Trophoblast cell (in vitro differentiated cells and primary cell): ENCODE measurements at regions not wholly inside any gene's neighbourhood (a gene's known extent, or its start where the extent isn't known, plus 50 kb on each side); places are given as distances from the start of the nearest gene placed in this dataset.
"Not testable (repeated sequence)": the region's sequence is repeated elsewhere in the genome, so short reads cannot be mapped to it uniquely, and the experiment has no call there.

ENCODE experiments used
- DNase-seq, 2 donors: peaks; one replicate each; pipeline ENCODE4 v3.0.0-alpha.2; 2016
- H2AFZ ChIP-seq: 2 replicates; pipeline ENCODE4 v1.6.1; 2013; ENCODE audit warnings: low read length, moderate library complexity, mild to moderate bottlenecking; ENCODE audit not compliant: insufficient read depth, poor library complexity
- H2AK5ac ChIP-seq: 2 replicates; pipeline ENCODE4 v1.6.1; 2013; ENCODE audit warnings: mild to moderate bottlenecking, low read length
- H2BK120ac ChIP-seq: 2 replicates; pipeline ENCODE4 v1.6.1; 2013; ENCODE audit warnings: low read length, mild to moderate bottlenecking, moderate library complexity; ENCODE audit not compliant: insufficient read depth, poor library complexity
- H2BK12ac ChIP-seq: 2 replicates; pipeline ENCODE4 v1.6.1; 2013; ENCODE audit warnings: mild to moderate bottlenecking, low read length, moderate library complexity
- H2BK5ac ChIP-seq: 2 replicates; pipeline ENCODE4 v1.6.1; 2013; ENCODE audit warnings: low read length, low read depth, moderate library complexity, mild to moderate bottlenecking; ENCODE audit not compliant: poor library complexity
- H3K14ac ChIP-seq: 2 replicates; pipeline ENCODE4 v1.6.1; 2013; ENCODE audit warnings: mild to moderate bottlenecking, low read length
- H3K18ac ChIP-seq: 2 replicates; pipeline ENCODE4 v1.6.1; 2013; ENCODE audit warnings: mild to moderate bottlenecking, low read length
- H3K23ac ChIP-seq: 2 replicates; pipeline ENCODE4 v1.6.1; 2013; ENCODE audit warnings: low read length
- H3K27ac ChIP-seq: 2 replicates; pipeline ENCODE4 v1.5.1; 2013; ENCODE audit warnings: low read depth, mild to moderate bottlenecking, inconsistent platforms, low read length, moderate library complexity
- H3K27me3 ChIP-seq: 2 replicates; pipeline ENCODE4 v1.6.1; 2013; ENCODE audit warnings: inconsistent platforms, mild to moderate bottlenecking, low read length, moderate library complexity; ENCODE audit not compliant: insufficient read depth
- H3K36me3 ChIP-seq, 2 experiments: 1 replicate in 1 of 2; 2 replicates in 1 of 2; pipeline ENCODE4 v1.6.1; 2013; ENCODE audit warnings: low read length in 2 of 2, mild to moderate bottlenecking in 2 of 2, moderate library complexity in 1 of 2; ENCODE audit not compliant: insufficient read depth in 2 of 2, control insufficient read depth in 1 of 2
- H3K4ac ChIP-seq: 2 replicates; pipeline ENCODE4 v1.6.1; 2013; ENCODE audit warnings: low read depth, mild to moderate bottlenecking, low read length, moderate library complexity
- H3K4me1 ChIP-seq, 2 experiments: 1 replicate in 1 of 2; 2 replicates in 1 of 2; pipeline ENCODE4 v1.6.1; 2013; ENCODE audit warnings: low read length in 2 of 2, mild to moderate bottlenecking in 2 of 2, moderate library complexity in 1 of 2; ENCODE audit not compliant: insufficient read depth in 2 of 2, control insufficient read depth in 1 of 2
- H3K4me2 ChIP-seq: 2 replicates; pipeline ENCODE4 v1.6.1; 2013; ENCODE audit warnings: inconsistent platforms, mild to moderate bottlenecking, low read length, moderate library complexity
- H3K4me3 ChIP-seq: 2 replicates; pipeline ENCODE4 v1.5.1; 2013; ENCODE audit warnings: mild to moderate bottlenecking, low read depth, low read length, inconsistent platforms
- H3K79me1 ChIP-seq: one replicate; pipeline ENCODE4 v1.6.1; 2013; ENCODE audit warnings: low read length
- H3K79me2 ChIP-seq: 2 replicates; pipeline ENCODE4 v1.6.1; 2013; ENCODE audit warnings: low read length, mild to moderate bottlenecking; ENCODE audit not compliant: control insufficient read depth, insufficient read depth, poor library complexity
- H3K9ac ChIP-seq: 2 replicates; pipeline ENCODE4 v1.6.1; 2013; ENCODE audit warnings: mild to moderate bottlenecking, low read length
- H3K9me3 ChIP-seq: 2 replicates; pipeline ENCODE4 v1.6.1; 2013; ENCODE audit warnings: low read depth, mild to moderate bottlenecking, control low read depth, inconsistent platforms, low read length; ENCODE audit not compliant: insufficient read depth
- H4K12ac ChIP-seq: 2 replicates; pipeline ENCODE4 v1.6.1; 2013; ENCODE audit warnings: low read depth, mild to moderate bottlenecking, low read length, moderate library complexity
- H4K8ac ChIP-seq: 2 replicates; pipeline ENCODE4 v1.6.1; 2013; ENCODE audit warnings: low read depth, mild to moderate bottlenecking, low read length, moderate library complexity
- H4K91ac ChIP-seq: one replicate; pipeline ENCODE4 v1.6.1; 2013; ENCODE audit warnings: low read depth, mild to moderate bottlenecking, low read length, moderate library complexity
- WGBS: extraction: QIAGEN DNeasy Blood & Tissue Kit; methylation state at CpG from one replicate; pipeline ENCODE4 v1.1.7; 2013; ENCODE audit warnings: missing lambda C conversion rate; ENCODE audit not compliant: insufficient read length, insufficient coverage; ENCODE audit errors: extremely low coverage; 5-methylcytosine and 5-hydroxymethylcytosine counted together

GRCh38 chr4:126768338-126768737, 864.4 kb upstream of the INTU start:
- H3K9ac ChIP-seq, result no peak overlapping the region
- no peaks in the 10 kb centered on the region for H3K79me2 ChIP-seq
- DNase-seq, result no peak
- no peak overlapping the region for H2BK120ac ChIP-seq
- no peak overlapping the region for H3K4me2 ChIP-seq
- no peaks in the 10 kb centered on the region for H3K36me3 ChIP-seq
- H4K91ac ChIP-seq, result no peak overlapping the region
- no peak overlapping the region for H4K8ac ChIP-seq
- H3K27me3 ChIP-seq, result no peaks in the 10 kb centered on the region
- H3K79me1 ChIP-seq, result no peaks in the 10 kb centered on the region
- no peak overlapping the region for H3K4me3 ChIP-seq
- H3K4me1 ChIP-seq, result no peaks in the 10 kb centered on the region
- H3K14ac ChIP-seq, result no peak overlapping the region
- no peaks in the 10 kb centered on the region for H3K9me3 ChIP-seq
- H2BK12ac ChIP-seq, result no peak overlapping the region
- no peak overlapping the region for H2BK5ac ChIP-seq
- no peak overlapping the region for H3K18ac ChIP-seq
- H2AFZ ChIP-seq, result no peak overlapping the region
- H3K27ac ChIP-seq, result no peak overlapping the region
- no peak overlapping the region for H2AK5ac ChIP-seq
- no peak overlapping the region for H4K12ac ChIP-seq
- no peak overlapping the region for H3K4ac ChIP-seq
- no peak overlapping the region for H3K23ac ChIP-seq

GRCh38 chr4:126770811-126771553, 861.8 kb upstream of the INTU start:
- not testable (repeated sequence) for H4K12ac ChIP-seq, H3K9me3 ChIP-seq, H3K4me1 ChIP-seq, H4K8ac ChIP-seq, H2AFZ ChIP-seq, H3K79me1 ChIP-seq, H3K23ac ChIP-seq, H3K9ac ChIP-seq, H3K14ac ChIP-seq, H2BK5ac ChIP-seq, H3K36me3 ChIP-seq, H3K27me3 ChIP-seq, H3K4me2 ChIP-seq, H3K79me2 ChIP-seq, H4K91ac ChIP-seq, H3K18ac ChIP-seq, H2AK5ac ChIP-seq, H2BK12ac ChIP-seq, H2BK120ac ChIP-seq, H3K4me3 ChIP-seq, H3K27ac ChIP-seq, DNase-seq, H3K4ac ChIP-seq
- WGBS, result no CpG with 5 or more reads among the region's 46 CpGs

GRCh38 chr4:126771618-126772017, 861.1 kb upstream of the INTU start:
- not testable (repeated sequence) for H3K36me3 ChIP-seq, DNase-seq, H3K27ac ChIP-seq, H2AK5ac ChIP-seq, H3K18ac ChIP-seq, H4K12ac ChIP-seq, H2BK12ac ChIP-seq, H3K4me2 ChIP-seq, H2AFZ ChIP-seq, H2BK120ac ChIP-seq, H3K27me3 ChIP-seq, H3K4me3 ChIP-seq, H2BK5ac ChIP-seq, H3K79me1 ChIP-seq, H3K4me1 ChIP-seq, H3K79me2 ChIP-seq, H3K14ac ChIP-seq, H4K8ac ChIP-seq, H4K91ac ChIP-seq, H3K9ac ChIP-seq, H3K9me3 ChIP-seq, H3K23ac ChIP-seq, H3K4ac ChIP-seq
- no CpG with 5 or more reads among the region's 5 CpGs for WGBS

GRCh38 chr4:126772662-126773061, 860.1 kb upstream of the INTU start:
- Histone ChIP-seq H4K91ac (no peak overlapping the region), H3K27me3 (no peaks in the 10 kb centered on the region), H3K4ac (no peak overlapping the region), H3K4me3 (no peak overlapping the region), H3K36me3 (no peaks in the 10 kb centered on the region), H4K12ac (no peak overlapping the region), H3K4me1 (no peaks in the 10 kb centered on the region), H2BK5ac (no peak overlapping the region), H2AK5ac (no peak overlapping the region), H3K79me2 (no peaks in the 10 kb centered on the region), H2BK12ac (no peak overlapping the region), H3K18ac (no peak overlapping the region), H3K4me2 (no peak overlapping the region), H3K9ac (no peak overlapping the region), H3K79me1 (no peaks in the 10 kb centered on the region), H3K9me3 (no peaks in the 10 kb centered on the region), H2AFZ (no peak overlapping the region), H4K8ac (no peak overlapping the region), H3K23ac (no peak overlapping the region), H3K27ac (no peak overlapping the region), H3K14ac (no peak overlapping the region), H2BK120ac (no peak overlapping the region)
- WGBS, result no CpG with 5 or more reads among the region's 3 CpGs
- DNase-seq, result no peak
